ENCODE measurements at regions not wholly inside any gene's neighbourhood (a gene's known extent, or its start where the extent isn't known, plus 50 kb on each side); places are given as distances from the start of the nearest gene placed in this dataset.
A peak's percentile ranks its signal among the peaks of the same experiment; 100 is the strongest.
"Not testable (repeated sequence)": the region's sequence is repeated elsewhere in the genome, so short reads cannot be mapped to it uniquely, and the experiment has no call there.

DNA sequence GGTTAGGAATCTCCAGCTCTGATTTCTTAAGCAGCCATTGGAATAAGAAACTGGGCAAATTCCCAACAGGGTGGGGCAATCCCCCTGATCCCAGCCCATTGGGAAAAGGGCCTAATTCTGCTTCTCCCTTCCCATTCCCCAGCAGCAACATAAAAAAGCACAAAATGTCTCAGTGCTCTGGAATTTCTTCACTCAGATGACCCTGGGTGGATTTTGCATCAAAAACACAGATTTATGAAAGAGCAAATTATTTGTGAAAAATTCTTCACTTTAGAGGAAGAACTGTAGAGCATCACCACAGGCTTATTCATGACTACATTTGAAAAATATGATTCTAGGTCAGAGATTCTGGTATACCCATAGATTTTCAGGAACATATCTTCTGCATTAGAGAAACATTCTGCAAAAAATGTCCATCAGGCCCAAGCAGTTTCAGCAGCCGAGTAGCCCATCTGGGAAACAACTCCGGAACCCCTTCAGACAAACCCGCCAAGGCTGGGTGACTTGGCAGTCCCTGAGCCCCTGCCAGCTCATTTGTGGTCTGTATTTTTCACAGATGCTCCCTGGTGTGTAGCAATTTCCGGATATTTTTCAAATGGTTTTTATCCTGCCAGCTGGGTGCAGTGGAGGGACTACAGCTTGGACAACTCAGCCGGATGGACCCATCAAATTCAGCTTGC, 102.1 kb upstream of the RANBP3L start:
- no peak overlapping the region for H3K4me3 ChIP-seq
- H3K27me3 ChIP-seq = no peaks in the 10 kb centered on the region
- intact Hi-C loops (cut with DNase I; ENCODE audit: low total_unique reads) (no loop called here), in situ Hi-C loops (cut with MboI; ENCODE audit: low sequenced_read_pairs in 4 of 4) (loop anchor here in 1 of 4 donors (10.0 kb wide), 1 partner anchor 139 kb away; no protein-coding TSS in a partner anchor)
- H3K36me3 ChIP-seq = no peaks in the 10 kb centered on the region
- ATAC-seq = peak; percentile 70 to 81
- H3K9me3 ChIP-seq = no peaks in the 10 kb centered on the region
- no peak for TF ChIP-seq POLR2A (IDR thresholded peaks at IDR 0.05)
- TF ChIP-seq, protein P1, sequence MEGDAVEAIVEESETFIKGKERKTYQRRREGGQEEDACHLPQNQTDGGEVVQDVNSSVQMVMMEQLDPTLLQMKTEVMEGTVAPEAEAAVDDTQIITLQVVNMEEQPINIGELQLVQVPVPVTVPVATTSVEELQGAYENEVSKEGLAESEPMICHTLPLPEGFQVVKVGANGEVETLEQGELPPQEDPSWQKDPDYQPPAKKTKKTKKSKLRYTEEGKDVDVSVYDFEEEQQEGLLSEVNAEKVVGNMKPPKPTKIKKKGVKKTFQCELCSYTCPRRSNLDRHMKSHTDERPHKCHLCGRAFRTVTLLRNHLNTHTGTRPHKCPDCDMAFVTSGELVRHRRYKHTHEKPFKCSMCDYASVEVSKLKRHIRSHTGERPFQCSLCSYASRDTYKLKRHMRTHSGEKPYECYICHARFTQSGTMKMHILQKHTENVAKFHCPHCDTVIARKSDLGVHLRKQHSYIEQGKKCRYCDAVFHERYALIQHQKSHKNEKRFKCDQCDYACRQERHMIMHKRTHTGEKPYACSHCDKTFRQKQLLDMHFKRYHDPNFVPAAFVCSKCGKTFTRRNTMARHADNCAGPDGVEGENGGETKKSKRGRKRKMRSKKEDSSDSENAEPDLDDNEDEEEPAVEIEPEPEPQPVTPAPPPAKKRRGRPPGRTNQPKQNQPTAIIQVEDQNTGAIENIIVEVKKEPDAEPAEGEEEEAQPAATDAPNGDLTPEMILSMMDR (IDR thresholded peaks at IDR 0.05 in 4 of 5, conservative IDR thresholded peaks at IDR 0.05 in 1 of 5) = no peak
- peak; percentile 24 to 53 for DNase-seq
- peak overlapping the region; percentile 21 to 63 (median 54) for H3K27ac ChIP-seq
- H3K4me1 ChIP-seq = no peaks in the 10 kb centered on the region

DNA sequence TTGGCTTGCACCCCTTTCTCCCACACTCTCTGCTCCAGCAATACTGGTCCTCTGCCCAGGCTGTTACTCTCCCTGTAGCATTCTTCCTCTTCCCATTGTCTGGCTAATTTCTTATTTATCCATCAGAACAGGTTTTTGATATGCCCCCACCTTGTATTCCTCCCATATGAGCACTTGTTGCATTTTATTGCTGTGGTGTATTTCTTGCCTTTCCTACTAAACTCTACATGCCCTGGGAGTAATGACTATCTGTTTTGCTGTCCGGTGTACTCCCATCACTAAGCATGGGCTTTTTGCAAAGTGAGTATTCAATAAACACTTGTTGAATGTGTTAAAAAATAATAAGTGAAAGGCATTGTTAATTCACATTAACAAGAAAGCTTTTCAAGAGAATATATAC, 104.3 kb upstream of the RANBP3L start:
- ATAC-seq (no peak), DNase-seq (no peak)
- no peak overlapping the region for H3K4me3 ChIP-seq
- H3K27ac ChIP-seq = no peak overlapping the region
- TF ChIP-seq, protein P1 (IDR thresholded peaks at IDR 0.05 in 4 of 5, conservative IDR thresholded peaks at IDR 0.05 in 1 of 5) = no peak
- no peak for TF ChIP-seq POLR2A (IDR thresholded peaks at IDR 0.05)
- no peaks in the 10 kb centered on the region for H3K27me3 ChIP-seq
- no peaks in the 10 kb centered on the region for H3K9me3 ChIP-seq
- H3K4me1 ChIP-seq = no peaks in the 10 kb centered on the region
- in situ Hi-C loops (cut with MboI; ENCODE audit: low sequenced_read_pairs in 4 of 4) = loop anchor here in 1 of 4 donors (10.0 kb wide), 1 partner anchor 141 kb away; no protein-coding TSS in a partner anchor
- no peaks in the 10 kb centered on the region for H3K36me3 ChIP-seq
- intact Hi-C loops (cut with DNase I; ENCODE audit: low total_unique reads) = no loop called here

DNA sequence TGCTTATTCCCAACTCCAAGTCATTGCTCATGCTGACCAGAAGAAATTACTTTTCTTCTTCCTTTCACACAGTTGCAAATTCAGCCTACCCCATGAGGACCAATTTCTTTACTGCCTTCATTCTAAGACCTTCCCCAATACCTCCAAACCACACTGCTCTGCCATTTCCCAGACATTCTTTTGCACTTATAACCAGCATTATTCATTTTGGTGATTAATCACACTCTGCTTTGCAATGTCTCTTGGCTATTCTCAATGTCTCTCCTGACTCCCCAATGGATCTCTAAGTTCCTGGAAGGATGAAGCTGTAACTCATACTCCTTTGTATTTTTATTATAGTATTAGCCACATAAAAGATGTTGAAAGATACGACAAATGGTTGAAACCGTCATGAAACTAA, 105.7 kb upstream of the RANBP3L start:
- Histone ChIP-seq H3K4me1 (no peaks in the 10 kb centered on the region), H3K4me3 (no peak overlapping the region), H3K9me3 (no peaks in the 10 kb centered on the region), H3K36me3 (no peaks in the 10 kb centered on the region), H3K27me3 (no peaks in the 10 kb centered on the region), H3K27ac (no peak overlapping the region)
- DNase-seq (no peak), ATAC-seq (no peak)
- intact Hi-C loops (cut with DNase I; ENCODE audit: low total_unique reads) (no loop called here), in situ Hi-C loops (cut with MboI; ENCODE audit: low sequenced_read_pairs in 4 of 4) (loop anchor here in 1 of 4 donors (10.0 kb wide), 1 partner anchor 143 kb away; no protein-coding TSS in a partner anchor)
- TF ChIP-seq POLR2A (IDR thresholded peaks at IDR 0.05) = no peak

DNA sequence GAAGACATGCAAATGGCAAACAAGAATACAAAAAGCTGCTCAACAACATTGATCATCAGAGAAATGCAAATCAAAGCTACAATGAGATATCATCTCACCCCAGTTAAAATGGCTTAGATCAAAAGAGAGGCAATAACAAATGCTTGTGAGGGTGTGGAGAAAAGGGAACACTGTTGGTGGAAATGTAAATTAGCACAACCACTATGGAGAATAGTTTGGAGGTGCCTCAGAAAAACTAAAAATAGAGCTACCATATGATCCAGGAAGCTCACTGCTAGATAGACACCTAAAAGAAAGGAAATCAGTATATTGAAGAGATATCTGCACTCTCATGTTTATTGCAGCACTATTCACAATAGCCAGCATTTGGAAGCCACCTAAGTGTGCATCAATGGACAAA, 108.0 kb upstream of the RANBP3L start:
- intact Hi-C loops (cut with DNase I; ENCODE audit: low total_unique reads) (loop anchor here (10.0 kb wide), 1 partner anchor 195 kb away; the partner anchor contains the start of gene SLC1A3), in situ Hi-C loops (cut with MboI; ENCODE audit: low sequenced_read_pairs in 4 of 4) (loop anchor here in 2 of 4 donors (10.0 kb wide), 3 partner anchors 95 to 285 kb away; no protein-coding TSS in a partner anchor)
- H3K36me3 ChIP-seq, H3K4me1 ChIP-seq, H3K9me3 ChIP-seq, H3K27ac ChIP-seq, ATAC-seq, DNase-seq, H3K27me3 ChIP-seq, H3K4me3 ChIP-seq: not testable (repeated sequence)

DNA sequence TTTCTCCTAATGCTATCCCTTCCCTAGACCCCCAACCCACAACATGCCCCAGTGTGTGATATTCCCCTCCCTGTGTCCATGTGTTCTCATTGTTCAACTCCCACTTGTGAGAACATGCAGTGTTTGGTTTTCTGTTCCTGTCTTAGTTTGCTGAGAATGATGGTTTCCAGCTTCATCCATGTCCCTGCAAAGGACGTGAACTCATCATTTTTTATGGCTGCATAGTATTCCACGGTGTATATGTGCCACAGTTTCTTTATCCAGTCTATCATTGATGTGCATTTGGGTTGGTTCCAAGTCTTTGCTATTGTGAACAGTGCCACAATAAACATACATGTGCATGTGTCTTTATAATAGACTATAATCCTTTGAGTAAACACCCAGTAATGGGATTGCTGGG, 109.0 kb upstream of the RANBP3L start:
- H3K4me3 ChIP-seq, H3K27me3 ChIP-seq, H3K27ac ChIP-seq, H3K9me3 ChIP-seq, ATAC-seq, H3K36me3 ChIP-seq, H3K4me1 ChIP-seq, DNase-seq: not testable (repeated sequence)
- in situ Hi-C loops (cut with MboI; ENCODE audit: low sequenced_read_pairs in 4 of 4) (loop anchor here in 2 of 4 donors (10.0 kb wide), 2 partner anchors 94 to 284 kb away; no protein-coding TSS in a partner anchor), intact Hi-C loops (cut with DNase I; ENCODE audit: low total_unique reads) (loop anchor here (10.0 kb wide), 1 partner anchor 194 kb away; the partner anchor contains the start of gene SLC1A3)

DNA sequence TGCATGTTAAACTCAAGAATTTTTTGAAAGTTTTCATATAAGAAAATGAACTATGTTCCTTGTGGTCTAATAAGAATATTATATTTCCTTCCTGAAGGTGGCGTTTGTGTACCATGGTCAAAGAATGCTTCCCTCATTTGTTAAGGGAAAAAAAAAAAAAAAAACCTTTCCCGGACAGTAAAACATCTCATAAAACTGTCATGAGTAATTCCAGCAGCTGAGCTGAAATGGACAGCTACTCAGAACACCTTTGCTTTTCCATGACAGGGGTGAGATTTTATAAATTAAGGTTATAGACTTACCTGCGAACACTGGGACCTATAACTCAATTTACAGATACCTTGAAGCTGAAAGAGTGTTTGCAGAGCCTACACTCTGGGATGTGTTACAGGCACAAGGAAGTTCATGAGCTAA, 113.2 kb upstream of the RANBP3L start:
- ATAC-seq (peak; percentile 66 to 70), DNase-seq (no peak)
- H3K4me1 ChIP-seq = no peaks in the 10 kb centered on the region
- intact Hi-C loops (cut with DNase I; ENCODE audit: low total_unique reads) = loop anchor here (1.0 to 10.0 kb wide), 3 partner anchors 92 to 278 kb away; partner anchors contain the start of gene SLC1A3
- H3K27me3 ChIP-seq = no peaks in the 10 kb centered on the region
- no peak overlapping the region for H3K4me3 ChIP-seq
- in situ Hi-C loops (cut with MboI; ENCODE audit: low sequenced_read_pairs in 4 of 4) = loop anchor here (5.0 to 10.0 kb wide), 4 partner anchors 87 to 280 kb away; no protein-coding TSS in a partner anchor
- H3K27ac ChIP-seq = no peak overlapping the region
- H3K9me3 ChIP-seq = no peaks in the 10 kb centered on the region
- TF ChIP-seq, protein P1 (IDR thresholded peaks at IDR 0.05 in 4 of 5, conservative IDR thresholded peaks at IDR 0.05 in 1 of 5) = peak in 4 of 5 experiments; percentile 35 to 59 (median 46)
- no peak for TF ChIP-seq POLR2A (IDR thresholded peaks at IDR 0.05)
- H3K36me3 ChIP-seq = no peaks in the 10 kb centered on the region
